ENCODE measurements at regions not wholly inside any gene's neighbourhood (a gene's known extent, or its start where the extent isn't known, plus 50 kb on each side); places are given as distances from the start of the nearest gene placed in this dataset.
"Not testable (repeated sequence)": the region's sequence is repeated elsewhere in the genome, so short reads cannot be mapped to it uniquely, and the experiment has no call there.

- no peaks in the 10 kb centered on the region for H3K36me3 ChIP-seq (ENCODE audit: low read depth)
- no peaks in the 10 kb centered on the region for H3K9me3 ChIP-seq
- intact Hi-C loops (cut with DNase I, micrococcal nuclease), result no loop called here
- ATAC-seq, result peak; percentile 19
- no peaks in the 10 kb centered on the region for H3K4me1 ChIP-seq (ENCODE audit: low read depth)
- DNase-seq, result no peak
- TF ChIP-seq CTCF (IDR thresholded peaks at IDR 0.05), result no peak
- no peak overlapping the region for H3K4me3 ChIP-seq
Observed at GRCh38 chr16:87207509-87207908, 109.7 kb downstream of the C16orf95 start.

- no peak for TF ChIP-seq CTCF (IDR thresholded peaks at IDR 0.05)
- no peak for DNase-seq
- Histone ChIP-seq H3K4me1 (ENCODE audit: low read depth) (no peaks in the 10 kb centered on the region), H3K4me3 (no peak overlapping the region), H3K36me3 (ENCODE audit: low read depth) (no peaks in the 10 kb centered on the region), H3K9me3 (no peaks in the 10 kb centered on the region)
- intact Hi-C loops (cut with DNase I, micrococcal nuclease), result no loop called here
- no peak for ATAC-seq
Observed at GRCh38 chr16:87207965-87208364, 109.2 kb downstream of the C16orf95 start.

GRCh38 chr16:87208968-87209367, 108.2 kb downstream of the C16orf95 start:
- intact Hi-C loops (cut with DNase I, micrococcal nuclease); H3K9me3 ChIP-seq; H3K4me1 ChIP-seq (ENCODE audit: low read depth); H3K36me3 ChIP-seq (ENCODE audit: low read depth); ATAC-seq; H3K4me3 ChIP-seq; DNase-seq: not testable (repeated sequence)

- intact Hi-C loops (cut with DNase I, micrococcal nuclease), result no loop called here
- Histone ChIP-seq H3K9me3 (no peaks in the 10 kb centered on the region), H3K36me3 (ENCODE audit: low read depth) (no peaks in the 10 kb centered on the region), H3K4me1 (ENCODE audit: low read depth) (no peaks in the 10 kb centered on the region), H3K4me3 (no peak overlapping the region)
- DNase-seq (no peak), ATAC-seq (no peak)
- no peak for TF ChIP-seq CTCF (IDR thresholded peaks at IDR 0.05)
Observed at GRCh38 chr16:87209808-87210512, 107.2 kb downstream of the C16orf95 start.

GRCh38 chr16:87210894-87211293, 106.3 kb downstream of the C16orf95 start:
- no peak for ATAC-seq
- no peaks in the 10 kb centered on the region for H3K9me3 ChIP-seq
- H3K36me3 ChIP-seq (ENCODE audit: low read depth), result no peaks in the 10 kb centered on the region
- intact Hi-C loops (cut with DNase I, micrococcal nuclease), result no loop called here
- TF ChIP-seq CTCF (IDR thresholded peaks at IDR 0.05), result no peak
- no peak for DNase-seq
- H3K4me1 ChIP-seq (ENCODE audit: low read depth), result no peaks in the 10 kb centered on the region
- H3K4me3 ChIP-seq, result no peak overlapping the region

GRCh38 chr16:87212026-87212425, 105.2 kb downstream of the C16orf95 start:
- Histone ChIP-seq H3K4me3 (no peak overlapping the region), H3K9me3 (no peaks in the 10 kb centered on the region), H3K4me1 (ENCODE audit: low read depth) (no peaks in the 10 kb centered on the region), H3K36me3 (ENCODE audit: low read depth) (no peaks in the 10 kb centered on the region)
- TF ChIP-seq CTCF (IDR thresholded peaks at IDR 0.05), result no peak
- DNase-seq, result no peak
- intact Hi-C loops (cut with DNase I, micrococcal nuclease), result no loop called here
- ATAC-seq, result no peak

All from mucosa of descending colon (tissue), 3 donors.